ENCODE measurements at regions not wholly inside any gene's neighbourhood (a gene's known extent, or its start where the extent isn't known, plus 50 kb on each side); places are given as distances from the start of the nearest gene placed in this dataset.
"Not testable (repeated sequence)": the region's sequence is repeated elsewhere in the genome, so short reads cannot be mapped to it uniquely, and the experiment has no call there.

- no peak overlapping the region for H3K4me3 ChIP-seq (ENCODE audit: low read length)
- intact Hi-C loops (cut with DNase I, micrococcal nuclease): no loop called here
- CTCF ChIA-PET: interaction anchor here (1.2 kb wide), 1 partner anchor 10 kb away, joined by 3 read pairs; no protein-coding TSS in a partner anchor
- Mint-ChIP-seq H3K4me3 (no peak overlapping the region), H3K36me3 (ENCODE audit: low read depth) (no peaks in the 10 kb centered on the region), H3K9me3 (peaks cover under 1% of the 10 kb centered on the region), H3K4me1 (ENCODE audit: low read depth) (no peaks in the 10 kb centered on the region), H3K27me3 (no peaks in the 10 kb centered on the region), H3K27ac (no peak overlapping the region)
- no peaks in the 10 kb centered on the region for H3K4me1 ChIP-seq (ENCODE audit: insufficient read depth, low read length)
- H3K27me3 ChIP-seq (ENCODE audit: control insufficient read depth in 1 of 2, insufficient read depth in 2 of 2, low read length in 2 of 2): no peaks in the 10 kb centered on the region
- no peak for TF ChIP-seq CTCF (IDR thresholded peaks at IDR 0.05)
- H3K27ac ChIP-seq (ENCODE audit: low read depth in 1 of 2, low read length in 2 of 2): no peak overlapping the region
- peaks cover 0 to 5% of the 10 kb centered on the region in 2 experiments for H3K9me3 ChIP-seq (ENCODE audit: control insufficient read depth in 1 of 2, insufficient read depth in 1 of 2, low read length in 2 of 2)
- no peaks in the 10 kb centered on the region for H3K36me3 ChIP-seq (ENCODE audit: insufficient read depth, low read length)
- no peak for ATAC-seq (ENCODE audit: poor library complexity)
- POLR2A ChIA-PET: no interaction called here
- no peak for DNase-seq
These were observed 1072.2 kb downstream of the GATA3 start for GRCh38 chr10:9126728-9127127.

- no peak for DNase-seq
- H3K4me1 ChIP-seq (ENCODE audit: insufficient read depth, low read length): no peaks in the 10 kb centered on the region
- TF ChIP-seq CTCF (IDR thresholded peaks at IDR 0.05): no peak
- H3K27me3 Mint-ChIP-seq: no peaks in the 10 kb centered on the region
- no peak overlapping the region for H3K27ac Mint-ChIP-seq
- no peaks in the 10 kb centered on the region for H3K36me3 ChIP-seq (ENCODE audit: insufficient read depth, low read length)
- CTCF ChIA-PET: no interaction called here
- intact Hi-C loops (cut with DNase I, micrococcal nuclease): no loop called here
- no peaks in the 10 kb centered on the region for H3K9me3 ChIP-seq (ENCODE audit: control insufficient read depth in 1 of 2, insufficient read depth in 1 of 2, low read length in 2 of 2)
- H3K4me1 Mint-ChIP-seq (ENCODE audit: low read depth): no peaks in the 10 kb centered on the region
- no peak overlapping the region for H3K4me3 Mint-ChIP-seq
- no peaks in the 10 kb centered on the region for H3K36me3 Mint-ChIP-seq (ENCODE audit: low read depth)
- H3K9me3 Mint-ChIP-seq: no peaks in the 10 kb centered on the region
- H3K27ac ChIP-seq (ENCODE audit: low read depth in 1 of 2, low read length in 2 of 2): no peak overlapping the region
- H3K27me3 ChIP-seq (ENCODE audit: control insufficient read depth in 1 of 2, insufficient read depth in 2 of 2, low read length in 2 of 2): no peaks in the 10 kb centered on the region
- H3K4me3 ChIP-seq (ENCODE audit: low read length): no peak overlapping the region
- ATAC-seq (ENCODE audit: poor library complexity): no peak
- POLR2A ChIA-PET: no interaction called here
These were observed 1082.9 kb downstream of the GATA3 start for GRCh38 chr10:9137368-9137767.

- H3K27me3 Mint-ChIP-seq; intact Hi-C loops (cut with DNase I, micrococcal nuclease); ATAC-seq (ENCODE audit: poor library complexity); H3K36me3 ChIP-seq (ENCODE audit: insufficient read depth, low read length); H3K9me3 Mint-ChIP-seq; CTCF ChIA-PET; DNase-seq; H3K36me3 Mint-ChIP-seq (ENCODE audit: low read depth); H3K4me3 Mint-ChIP-seq; H3K27me3 ChIP-seq (ENCODE audit: control insufficient read depth in 1 of 2, insufficient read depth in 2 of 2, low read length in 2 of 2); H3K9me3 ChIP-seq (ENCODE audit: control insufficient read depth in 1 of 2, insufficient read depth in 1 of 2, low read length in 2 of 2); H3K27ac Mint-ChIP-seq; H3K4me1 Mint-ChIP-seq (ENCODE audit: low read depth); H3K4me3 ChIP-seq (ENCODE audit: low read length); POLR2A ChIA-PET; H3K27ac ChIP-seq (ENCODE audit: low read depth in 1 of 2, low read length in 2 of 2); H3K4me1 ChIP-seq (ENCODE audit: insufficient read depth, low read length): not testable (repeated sequence)
These were observed 1084.3 kb downstream of the GATA3 start for GRCh38 chr10:9138829-9139228.

GRCh38 chr10:9140373-9140772 is 1085.9 kb downstream of the GATA3 start:
- no peaks in the 10 kb centered on the region for H3K4me1 Mint-ChIP-seq (ENCODE audit: low read depth)
- ChIA-PET POLR2A (interaction anchor here (0.6 kb wide), 1 partner anchor 130 kb away, joined by 3 read pairs; no protein-coding TSS in a partner anchor), CTCF (interaction anchor here (1.2 kb wide), 2 partner anchors 10 to 22 kb away, joined by 3 read pairs; no protein-coding TSS in a partner anchor)
- no peaks in the 10 kb centered on the region for H3K36me3 Mint-ChIP-seq (ENCODE audit: low read depth)
- Histone ChIP-seq H3K4me1 (ENCODE audit: insufficient read depth, low read length) (no peaks in the 10 kb centered on the region), H3K4me3 (ENCODE audit: low read length) (no peak overlapping the region), H3K9me3 (ENCODE audit: control insufficient read depth in 1 of 2, insufficient read depth in 1 of 2, low read length in 2 of 2) (no peaks in the 10 kb centered on the region), H3K27ac (ENCODE audit: low read depth in 1 of 2, low read length in 2 of 2) (no peak overlapping the region), H3K27me3 (ENCODE audit: control insufficient read depth in 1 of 2, insufficient read depth in 2 of 2, low read length in 2 of 2) (no peaks in the 10 kb centered on the region), H3K36me3 (ENCODE audit: insufficient read depth, low read length) (no peaks in the 10 kb centered on the region)
- no peak overlapping the region for H3K27ac Mint-ChIP-seq
- H3K9me3 Mint-ChIP-seq: no peaks in the 10 kb centered on the region
- ATAC-seq (ENCODE audit: poor library complexity) (no peak), DNase-seq (no peak)
- TF ChIP-seq CTCF (IDR thresholded peaks at IDR 0.05): no peak
- intact Hi-C loops (cut with DNase I, micrococcal nuclease): no loop called here
- H3K27me3 Mint-ChIP-seq: no peaks in the 10 kb centered on the region
- H3K4me3 Mint-ChIP-seq: no peak overlapping the region

Data from CD4-positive, alpha-beta T cell (primary cell).